22Rv1 (cell line): ENCODE measurements at regions not wholly inside any gene's neighbourhood (a gene's known extent, or its start where the extent isn't known, plus 50 kb on each side); places are given as distances from the start of the nearest gene placed in this dataset.

ENCODE experiments used
- CTCF ChIP-seq: fragments of 450-650 bp; IDR thresholded peaks from 2 replicates; pipeline ENCODE4 v1.5.1; 2017; ENCODE audit warnings: mild to moderate bottlenecking
- ZFX ChIP-seq: fragments of 450-650 bp; IDR thresholded peaks from 2 replicates; pipeline ENCODE4 v1.6.1; 2017; ENCODE audit warnings: antibody characterized with exemption, borderline replicate concordance

DNA sequence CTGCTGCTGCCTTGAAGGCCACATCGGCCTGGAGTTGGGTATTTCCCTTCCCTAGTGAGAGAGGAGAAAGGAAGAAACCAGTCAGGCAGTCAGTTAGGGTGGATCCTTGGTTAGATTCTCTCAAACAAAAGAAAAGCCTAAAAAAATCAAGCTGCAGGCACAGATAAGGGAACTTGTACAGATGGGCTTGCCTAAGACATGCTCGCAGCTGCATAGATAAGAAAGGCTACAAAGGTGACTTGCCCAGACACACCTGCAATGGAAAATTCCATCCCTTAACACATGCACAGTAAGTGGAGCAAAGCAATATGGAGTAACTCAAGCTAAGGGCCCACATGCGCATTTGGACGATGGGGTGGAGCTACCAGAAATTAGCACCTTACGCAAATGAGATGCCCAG is 199.7 kb upstream of the ARPP21 start:
- TF ChIP-seq CTCF, result no peak
- TF ChIP-seq ZFX, result no peak
